Heart left ventricle (tissue), 16 donors: ENCODE measurements at regions not wholly inside any gene's neighbourhood (a gene's known extent, or its start where the extent isn't known, plus 50 kb on each side); places are given as distances from the start of the nearest gene placed in this dataset.
A peak's percentile ranks its signal among the peaks of the same experiment; 100 is the strongest.

Source experiments
- ATAC-seq, 4 donors: fragments of 200-7000 bp; cut with Tn5 transposase; one replicate each; pipeline ENCODE4 v1.9.1; 2020 to 2022; ENCODE audit warnings: moderate library complexity in 4 of 4, mild to moderate bottlenecking in 3 of 4, moderate number of reproducible peaks in 1 of 4
- DNase-seq, 5 donors: peaks; one replicate each; pipeline ENCODE4 v3.0.0-alpha.2; 2020
- H3K27ac ChIP-seq, 12 donors: fragments of 200-600 bp; sonication (generic) in 4 of 12; one replicate each; pipeline versions ENCODE4 v1.5.0 to v1.8.0; 2016 to 2022; ENCODE audit warnings: mild to moderate bottlenecking in 2 of 12
- H3K27me3 ChIP-seq, 9 donors: fragments of 200-600 bp; sonication (generic) in 2 of 9; one replicate each; pipeline versions ENCODE4 v1.5.1 to v1.8.0; 2016 to 2022; ENCODE audit warnings: mild to moderate bottlenecking in 3 of 9
- H3K36me3 ChIP-seq, 9 donors: fragments of 200-600 bp; sonication (generic) in 2 of 9; one replicate each; pipeline versions ENCODE4 v1.5.0 to v1.8.0; 2018 to 2022; ENCODE audit warnings: mild to moderate bottlenecking in 2 of 9
- H3K4me1 ChIP-seq, 12 donors: fragments of 200-600 bp; sonication (generic) in 4 of 12; one replicate each; pipeline versions ENCODE4 v1.5.0 to v1.8.0; 2016 to 2022; ENCODE audit warnings: mild to moderate bottlenecking in 3 of 12
- H3K4me3 ChIP-seq, 12 donors: fragments of 200-600 bp; sonication (generic) in 4 of 12; one replicate each; pipeline versions ENCODE4 v1.5.0 to v1.8.0; 2017 to 2022; ENCODE audit warnings: mild to moderate bottlenecking in 9 of 12, moderate library complexity in 4 of 12
- H3K9me3 ChIP-seq, 12 donors: fragments of 200-600 bp; sonication (generic) in 4 of 12; one replicate each; pipeline versions ENCODE4 v1.5.0 to v1.8.0; 2016 to 2022; ENCODE audit warnings: mild to moderate bottlenecking in 1 of 12
- POLR2A ChIP-seq, 2 donors: fragments of 450-650 bp; IDR thresholded peaks; one replicate each; pipeline ENCODE4 v1.6.1; 2017; ENCODE audit warnings: antibody characterized with exemption in 2 of 2, mild to moderate bottlenecking in 2 of 2, moderate library complexity in 2 of 2
- WGBS, 4 donors: extraction: QIAGEN DNeasy Blood & Tissue Kit in 2 of 4; methylation state at CpG; one replicate each; pipeline versions ENCODE4 v1.1.5 to v1.1.7; 2013 to 2018; 5-methylcytosine and 5-hydroxymethylcytosine counted together
- intact Hi-C, 10 donors: fragments of 100-400 bp; cut with DNase I; formaldehyde crosslinking; loops; one replicate each; pipeline versions ENCODE4 v1.11.1 to v1.14.2; 2022
- TF ChIP-seq, protein P1 (sequence below), 12 donors: fragments of 200-600 bp; sonication (generic) in 4 of 12; IDR thresholded peaks; one replicate each; pipeline versions ENCODE4 v1.5.0 to v1.8.0; 2018 to 2022; ENCODE audit warnings: antibody characterized with exemption in 12 of 12, mild to moderate bottlenecking in 5 of 12
- donor health status: ischemic (EF 13 %, LVEDD 7.1; RV severe dilation, severe dysfunction).
- donor health status: healthy with polysubstance abuse.
- donor health status: DM: no; HTN: yes; CAD: no.
- donor health status: DM: no; HTN: no; CAD: no.
- donor health status: ischemic (EF 25% LVEDD 6.9; RV normal size, moderate dysfunction).
- donor health status: ischemic (EF 25% LVEDD 5.7; RV mildly dilated, moderate dysfunction).
- donor health status: healthy.
- donor health status: DM: yes; HTN: yes; CAD: no.
- donor health status: ischemic (EF 35%, LVEDD 5.7; RV mildly dilated, moderate dysfunction).
- donor health status: nonischemic (EF 11% LVEDD 7.7; RV severe dilation, severe dysfunction).
- donor health status: DM: yes; HTN: yes; CAD: no.
- donor health status: PGD.
- donor health status: ischemic (EF 29% LVEDD 5.4; RV normal size, mild dysfunction).
- donor health status: nonischemic (EF 23%, LVEDD 6.1; RV moderate dilation, normal function).

DNA sequence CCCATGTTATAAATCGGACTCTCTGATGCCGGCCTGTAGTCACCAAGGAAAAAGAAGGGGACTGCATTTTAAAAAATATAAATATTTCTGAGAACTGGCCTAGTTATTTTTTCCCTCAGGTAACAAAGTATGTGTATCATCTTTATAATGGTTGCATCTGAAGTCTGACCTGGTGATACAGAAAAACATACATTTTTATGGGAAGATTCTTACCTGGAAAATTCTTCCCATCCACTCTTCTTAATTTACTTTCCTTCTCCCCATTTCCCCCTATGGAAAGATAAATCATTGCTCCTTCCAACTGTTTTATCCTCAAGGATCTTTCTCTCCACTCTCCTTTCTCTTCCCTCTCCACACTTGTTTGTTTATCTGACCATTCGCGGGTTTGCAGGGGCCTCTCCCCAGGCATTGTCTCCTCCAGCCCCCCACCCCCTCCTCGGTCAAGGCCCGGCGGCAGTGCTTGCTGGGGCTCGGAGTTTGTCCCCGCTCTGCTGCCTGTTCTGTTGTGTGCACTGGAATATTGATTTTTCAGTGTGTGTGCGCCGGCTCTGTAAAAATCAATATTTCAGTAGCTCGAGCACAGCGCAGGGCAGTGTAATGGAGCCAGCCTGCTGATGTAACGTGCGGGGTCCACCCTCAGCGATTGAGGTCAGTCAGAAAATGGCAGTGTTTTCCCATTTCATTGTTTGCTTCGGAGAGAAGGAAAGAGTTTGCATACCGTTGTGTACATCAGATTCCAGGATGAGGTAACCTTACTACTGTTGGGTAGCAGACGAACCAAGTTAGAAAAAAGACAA is 199.5 kb upstream of the NFE2L3 start:
- Histone ChIP-seq H3K4me3 (peak overlapping the region in 1 of 12 donors; percentile 68), H3K27me3 (peaks cover 0 to 34% (median 18%) of the 10 kb centered on the region in 9 donors), H3K4me1 (peaks cover 0 to 24% (median 10%) of the 10 kb centered on the region in 12 donors), H3K36me3 (no peaks in the 10 kb centered on the region), H3K27ac (no peak overlapping the region), H3K9me3 (peaks cover 0 to 5% (median 0%) of the 10 kb centered on the region in 12 donors)
- no peak for DNase-seq
- ATAC-seq, result no peak
- intact Hi-C loops, result no loop called here
- 47 to 65% (median 55%) methylated on average over 19 of the region's 19 CpGs for WGBS, 4 donors
- TF ChIP-seq POLR2A (IDR thresholded peaks at IDR 0.05), result no peak
- TF ChIP-seq, protein P1, sequence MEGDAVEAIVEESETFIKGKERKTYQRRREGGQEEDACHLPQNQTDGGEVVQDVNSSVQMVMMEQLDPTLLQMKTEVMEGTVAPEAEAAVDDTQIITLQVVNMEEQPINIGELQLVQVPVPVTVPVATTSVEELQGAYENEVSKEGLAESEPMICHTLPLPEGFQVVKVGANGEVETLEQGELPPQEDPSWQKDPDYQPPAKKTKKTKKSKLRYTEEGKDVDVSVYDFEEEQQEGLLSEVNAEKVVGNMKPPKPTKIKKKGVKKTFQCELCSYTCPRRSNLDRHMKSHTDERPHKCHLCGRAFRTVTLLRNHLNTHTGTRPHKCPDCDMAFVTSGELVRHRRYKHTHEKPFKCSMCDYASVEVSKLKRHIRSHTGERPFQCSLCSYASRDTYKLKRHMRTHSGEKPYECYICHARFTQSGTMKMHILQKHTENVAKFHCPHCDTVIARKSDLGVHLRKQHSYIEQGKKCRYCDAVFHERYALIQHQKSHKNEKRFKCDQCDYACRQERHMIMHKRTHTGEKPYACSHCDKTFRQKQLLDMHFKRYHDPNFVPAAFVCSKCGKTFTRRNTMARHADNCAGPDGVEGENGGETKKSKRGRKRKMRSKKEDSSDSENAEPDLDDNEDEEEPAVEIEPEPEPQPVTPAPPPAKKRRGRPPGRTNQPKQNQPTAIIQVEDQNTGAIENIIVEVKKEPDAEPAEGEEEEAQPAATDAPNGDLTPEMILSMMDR (IDR thresholded peaks at IDR 0.05), result no peak

DNA sequence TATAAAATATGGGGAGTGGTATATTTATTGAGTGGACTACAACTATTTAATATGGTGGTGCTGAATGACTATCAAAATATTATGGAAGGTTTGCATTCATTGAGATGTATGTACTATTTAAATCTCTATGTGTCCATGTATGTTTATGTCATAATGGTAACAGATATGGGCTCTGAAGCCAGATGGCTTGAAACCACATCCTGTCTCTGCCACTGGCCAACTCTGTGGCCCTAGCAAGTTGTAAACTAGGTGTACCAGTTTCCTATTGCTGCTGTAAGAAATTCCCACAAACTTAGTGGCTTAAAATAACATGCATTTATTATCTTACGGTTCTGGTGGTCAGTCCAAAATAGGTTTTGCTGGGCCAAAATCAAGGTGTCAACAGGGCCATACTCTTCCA is 198.1 kb upstream of the NFE2L3 start:
- intact Hi-C loops, result no loop called here
- 86 to 100% (median 95%) methylated on average over 1 of the region's 1 CpG for WGBS, 4 donors

DNA sequence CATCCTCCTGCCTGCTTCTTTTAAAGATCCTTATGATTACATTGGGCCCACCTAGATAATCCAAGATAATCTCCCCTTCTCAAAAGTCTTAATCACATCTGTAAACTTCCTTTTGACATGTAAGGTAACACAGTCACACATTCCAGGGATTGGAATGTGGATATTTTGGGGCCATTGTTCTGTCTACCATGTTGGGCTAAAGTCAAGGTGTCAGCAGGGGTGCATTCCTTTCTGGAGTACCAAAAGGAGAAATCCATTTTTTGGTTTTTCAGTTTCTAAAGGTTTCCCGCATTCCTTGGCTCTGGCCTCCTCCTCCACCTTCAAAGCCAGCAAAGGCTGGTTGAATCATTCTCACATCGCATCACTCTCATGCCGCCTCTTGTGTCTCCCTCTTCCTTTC is 197.6 kb upstream of the NFE2L3 start:
- no peak overlapping the region for H3K4me3 ChIP-seq
- intact Hi-C loops, result no loop called here
- no peaks in the 10 kb centered on the region for H3K36me3 ChIP-seq
- no peak for DNase-seq
- H3K9me3 ChIP-seq, result peaks cover 0 to 5% (median 0%) of the 10 kb centered on the region in 12 donors
- TF ChIP-seq POLR2A (IDR thresholded peaks at IDR 0.05), result no peak
- TF ChIP-seq, protein P1 (IDR thresholded peaks at IDR 0.05), result no peak
- no peak overlapping the region for H3K27ac ChIP-seq
- ATAC-seq, result no peak
- H3K4me1 ChIP-seq, result peaks cover 0 to 24% (median 10%) of the 10 kb centered on the region in 12 donors
- WGBS, 4 donors, result 95 to 99% (median 96%) methylated on average over 3 of the region's 3 CpGs
- H3K27me3 ChIP-seq, result peaks cover 0 to 31% (median 6%) of the 10 kb centered on the region in 9 donors

More for the DNA sequence above, 198.1 kb upstream of the NFE2L3 start:
- no peaks in the 10 kb centered on the region for H3K36me3 ChIP-seq
- H3K4me3 ChIP-seq, result no peak overlapping the region
- H3K27ac ChIP-seq, result no peak overlapping the region
- H3K4me1 ChIP-seq, result peaks cover 0 to 24% (median 10%) of the 10 kb centered on the region in 12 donors
- DNase-seq, result no peak
- peaks cover 0 to 36% (median 12%) of the 10 kb centered on the region in 9 donors for H3K27me3 ChIP-seq
- no peak for ATAC-seq
- TF ChIP-seq POLR2A (IDR thresholded peaks at IDR 0.05), result no peak
- TF ChIP-seq, protein P1 (IDR thresholded peaks at IDR 0.05), result no peak
- H3K9me3 ChIP-seq, result peaks cover 0 to 5% (median 0%) of the 10 kb centered on the region in 12 donors

DNA sequence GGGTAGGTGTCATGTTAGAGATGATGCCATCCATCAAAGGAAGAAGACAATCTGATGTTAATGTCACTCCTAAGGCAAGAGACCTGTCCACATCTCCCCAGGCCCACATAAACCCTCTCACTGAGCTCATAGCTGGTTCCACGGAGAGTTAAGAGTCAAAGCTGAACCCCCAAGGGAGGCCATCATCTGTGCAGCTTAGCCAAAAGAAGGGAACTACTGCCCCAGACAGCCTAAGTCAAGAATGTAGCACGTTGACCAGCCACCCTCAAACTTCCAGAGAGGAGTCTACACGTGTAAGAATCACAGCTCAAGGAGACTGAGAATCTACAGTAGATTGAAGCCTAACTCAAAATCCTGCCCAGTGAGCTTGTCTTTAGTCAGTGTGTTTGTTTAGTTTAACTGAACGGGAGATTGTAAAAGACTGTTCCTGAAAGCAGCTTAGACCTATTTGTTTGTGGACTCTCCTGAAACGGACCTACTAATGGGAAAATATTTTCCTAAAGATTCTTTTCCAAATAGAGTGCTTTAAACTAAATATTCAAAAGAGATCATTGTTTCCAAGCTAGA is 192.7 kb upstream of the NFE2L3 start:
- intact Hi-C loops, result no loop called here
- ATAC-seq (no peak), DNase-seq (no peak)

More for the DNA sequence above, 192.7 kb upstream of the NFE2L3 start:
- Histone ChIP-seq H3K27ac (no peak overlapping the region), H3K4me3 (no peak overlapping the region), H3K27me3 (peaks cover 0 to 30% (median 0%) of the 10 kb centered on the region in 9 donors), H3K36me3 (no peaks in the 10 kb centered on the region), H3K9me3 (peaks cover 0 to under 1% (median 0%) of the 10 kb centered on the region in 12 donors), H3K4me1 (peaks cover 0 to 4% (median under 1%) of the 10 kb centered on the region in 12 donors)
- TF ChIP-seq POLR2A (IDR thresholded peaks at IDR 0.05), result no peak
- TF ChIP-seq, protein P1 (IDR thresholded peaks at IDR 0.05), result no peak
- WGBS, 4 donors, result 36 to 48% (median 47%) methylated on average over 5 of the region's 5 CpGs
